ENCODE measurements at regions not wholly inside any gene's neighbourhood (a gene's known extent, or its start where the extent isn't known, plus 50 kb on each side); places are given as distances from the start of the nearest gene placed in this dataset.

GRCh38 chr5:124064956-124065355, 553.0 kb downstream of the CSNK1G3 start:
- TF ChIP-seq, protein P1, sequence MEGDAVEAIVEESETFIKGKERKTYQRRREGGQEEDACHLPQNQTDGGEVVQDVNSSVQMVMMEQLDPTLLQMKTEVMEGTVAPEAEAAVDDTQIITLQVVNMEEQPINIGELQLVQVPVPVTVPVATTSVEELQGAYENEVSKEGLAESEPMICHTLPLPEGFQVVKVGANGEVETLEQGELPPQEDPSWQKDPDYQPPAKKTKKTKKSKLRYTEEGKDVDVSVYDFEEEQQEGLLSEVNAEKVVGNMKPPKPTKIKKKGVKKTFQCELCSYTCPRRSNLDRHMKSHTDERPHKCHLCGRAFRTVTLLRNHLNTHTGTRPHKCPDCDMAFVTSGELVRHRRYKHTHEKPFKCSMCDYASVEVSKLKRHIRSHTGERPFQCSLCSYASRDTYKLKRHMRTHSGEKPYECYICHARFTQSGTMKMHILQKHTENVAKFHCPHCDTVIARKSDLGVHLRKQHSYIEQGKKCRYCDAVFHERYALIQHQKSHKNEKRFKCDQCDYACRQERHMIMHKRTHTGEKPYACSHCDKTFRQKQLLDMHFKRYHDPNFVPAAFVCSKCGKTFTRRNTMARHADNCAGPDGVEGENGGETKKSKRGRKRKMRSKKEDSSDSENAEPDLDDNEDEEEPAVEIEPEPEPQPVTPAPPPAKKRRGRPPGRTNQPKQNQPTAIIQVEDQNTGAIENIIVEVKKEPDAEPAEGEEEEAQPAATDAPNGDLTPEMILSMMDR (IDR thresholded peaks at IDR 0.05): no peak
- no peak for TF ChIP-seq POLR2A (IDR thresholded peaks at IDR 0.05)

DNA sequence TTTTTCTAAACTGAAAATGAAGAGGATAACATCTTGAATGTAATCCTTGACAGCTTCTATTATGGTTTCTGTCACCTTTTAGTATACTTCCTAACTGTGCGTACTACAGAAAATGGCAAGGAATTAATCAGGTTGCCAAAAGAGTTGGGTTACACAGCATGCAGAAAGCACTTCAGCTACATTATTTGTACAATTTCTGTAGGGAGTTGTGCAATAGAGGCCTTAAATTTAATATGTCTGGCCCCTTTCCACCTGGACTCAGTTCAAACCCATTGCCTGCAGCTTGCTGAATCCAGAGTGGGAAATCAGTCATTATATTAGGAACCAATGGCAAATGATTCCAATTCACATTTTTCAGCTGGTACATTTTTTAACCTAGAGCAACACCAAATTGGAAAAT, 549.7 kb downstream of the CSNK1G3 start:
- H3K27ac ChIP-seq: no peak overlapping the region
- no peak overlapping the region for H3K4me3 ChIP-seq
- H3K9me3 ChIP-seq: no peaks in the 10 kb centered on the region
- no peaks in the 10 kb centered on the region for H3K36me3 ChIP-seq
- no peaks in the 10 kb centered on the region for H3K4me1 ChIP-seq
- H3K27me3 ChIP-seq: no peaks in the 10 kb centered on the region
- TF ChIP-seq, protein P1 (IDR thresholded peaks at IDR 0.05): no peak
- TF ChIP-seq POLR2A (IDR thresholded peaks at IDR 0.05): no peak
- peak; percentile 24 to 59 for DNase-seq
- intact Hi-C loops (cut with DNase I; ENCODE audit: low total_unique reads): no loop called here

More at GRCh38 chr5:124064956-124065355, 553.0 kb downstream of the CSNK1G3 start:
- Histone ChIP-seq H3K36me3 (no peaks in the 10 kb centered on the region), H3K27me3 (no peaks in the 10 kb centered on the region), H3K9me3 (no peaks in the 10 kb centered on the region), H3K27ac (no peak overlapping the region), H3K4me1 (no peaks in the 10 kb centered on the region), H3K4me3 (no peak overlapping the region)
- no peak for DNase-seq
- intact Hi-C loops (cut with DNase I; ENCODE audit: low total_unique reads): no loop called here

- intact Hi-C loops (cut with DNase I; ENCODE audit: low total_unique reads): no loop called here
- TF ChIP-seq POLR2A (IDR thresholded peaks at IDR 0.05): no peak
- TF ChIP-seq, protein P1 (IDR thresholded peaks at IDR 0.05): no peak
- H3K9me3 ChIP-seq: no peaks in the 10 kb centered on the region
These were observed 549.1 kb downstream of the CSNK1G3 start for GRCh38 chr5:124061068-124061430.

GRCh38 chr5:124060413-124061067, 548.6 kb downstream of the CSNK1G3 start:
- DNase-seq: no peak
- no peaks in the 10 kb centered on the region for H3K4me1 ChIP-seq
- intact Hi-C loops (cut with DNase I; ENCODE audit: low total_unique reads): no loop called here
- TF ChIP-seq POLR2A (IDR thresholded peaks at IDR 0.05): no peak
- TF ChIP-seq, protein P1 (IDR thresholded peaks at IDR 0.05): no peak
- no peak overlapping the region for H3K27ac ChIP-seq
- no peak overlapping the region for H3K4me3 ChIP-seq
- no peaks in the 10 kb centered on the region for H3K27me3 ChIP-seq
- H3K9me3 ChIP-seq: no peaks in the 10 kb centered on the region
- no peaks in the 10 kb centered on the region for H3K36me3 ChIP-seq

More at GRCh38 chr5:124061068-124061430, 549.1 kb downstream of the CSNK1G3 start:
- no peak for DNase-seq
- H3K4me1 ChIP-seq: no peaks in the 10 kb centered on the region
- no peaks in the 10 kb centered on the region for H3K36me3 ChIP-seq
- no peaks in the 10 kb centered on the region for H3K27me3 ChIP-seq
- no peak overlapping the region for H3K4me3 ChIP-seq
- H3K27ac ChIP-seq: no peak overlapping the region

DNA sequence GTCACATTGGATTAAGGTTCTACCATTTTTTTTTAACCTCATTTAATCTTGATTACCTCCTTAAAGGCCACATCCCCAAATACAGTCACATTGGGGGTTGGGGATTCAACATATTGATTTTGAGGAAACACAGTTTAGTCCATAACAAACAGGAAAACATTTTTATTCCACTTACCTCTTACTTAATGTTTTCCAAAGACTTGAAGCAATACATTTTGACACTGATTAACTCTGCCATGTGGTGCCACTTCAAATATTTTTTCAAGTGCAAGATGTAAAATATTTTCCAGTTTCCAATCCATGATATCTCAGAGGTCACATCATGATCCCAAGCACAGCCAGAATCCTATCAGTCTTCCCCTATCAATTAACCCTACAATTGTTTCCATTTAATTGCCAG, 548.0 kb downstream of the CSNK1G3 start:
- Histone ChIP-seq H3K9me3 (no peaks in the 10 kb centered on the region), H3K27me3 (no peaks in the 10 kb centered on the region), H3K4me3 (no peak overlapping the region), H3K4me1 (no peaks in the 10 kb centered on the region), H3K27ac (no peak overlapping the region), H3K36me3 (no peaks in the 10 kb centered on the region)
- intact Hi-C loops (cut with DNase I; ENCODE audit: low total_unique reads): no loop called here
- TF ChIP-seq, protein P1 (IDR thresholded peaks at IDR 0.05): no peak
- no peak for TF ChIP-seq POLR2A (IDR thresholded peaks at IDR 0.05)
- DNase-seq: no peak

Measured in uterus (tissue), 3 donors.